GM23338 (cell line): ENCODE measurements at regions not wholly inside any gene's neighbourhood (a gene's known extent, or its start where the extent isn't known, plus 50 kb on each side); places are given as distances from the start of the nearest gene placed in this dataset.

Experiments used
- ATAC-seq: fragments of 200-7000 bp; cut with Tn5 transposase; 3 replicates; pipeline ENCODE4 v1.9.1; 2020
- DNase-seq: peaks from one replicate; pipeline ENCODE4 v3.0.0-alpha.2; 2015; ENCODE audit warnings: low spot score
- H2AFZ ChIP-seq: fragments of 200-600 bp; sonication (generic); 2 replicates; pipeline ENCODE4 v1.8.0; 2016; ENCODE audit warnings: antibody characterized with exemption, mild to moderate bottlenecking, moderate library complexity
- H3F3A ChIP-seq: fragments of 200-600 bp; sonication (generic); replicated peaks from 2 replicates; pipeline ENCODE4 v1.8.0; 2017; ENCODE audit warnings: antibody characterized with exemption, mixed run types, low read depth
- H3K27ac ChIP-seq: fragments of 200-600 bp; sonication (generic); 2 replicates; pipeline ENCODE4 v1.6.1; 2016; ENCODE audit warnings: low read depth
- H3K27me3 ChIP-seq: fragments of 200-600 bp; sonication (generic); 2 replicates; pipeline ENCODE4 v1.8.0; 2016; ENCODE audit warnings: mild to moderate bottlenecking, mixed run types, moderate library complexity; ENCODE audit not compliant: insufficient read depth
- H3K36me3 ChIP-seq: fragments of 200-600 bp; sonication (generic); 2 replicates; pipeline ENCODE4 v1.8.0; 2016; ENCODE audit warnings: mild to moderate bottlenecking; ENCODE audit not compliant: insufficient read depth
- H3K4me1 ChIP-seq: fragments of 200-600 bp; sonication (generic); 2 replicates; pipeline ENCODE4 v1.8.0; 2016; ENCODE audit warnings: mild to moderate bottlenecking, moderate library complexity; ENCODE audit not compliant: insufficient read depth
- H3K4me2 ChIP-seq: fragments of 200-600 bp; sonication (generic); 2 replicates; pipeline ENCODE4 v1.7.1; 2017; ENCODE audit warnings: mixed run types
- H3K4me3 ChIP-seq: fragments of 200-600 bp; sonication (generic); 2 replicates; pipeline ENCODE4 v1.6.1; 2016; ENCODE audit warnings: mixed run types
- H3K79me2 ChIP-seq: fragments of 200-600 bp; sonication (generic); replicated peaks from 2 replicates; pipeline ENCODE4 v1.8.0; 2017; ENCODE audit warnings: mild to moderate bottlenecking; ENCODE audit not compliant: insufficient read depth
- H3K9me2 ChIP-seq: fragments of 200-600 bp; sonication (generic); 2 replicates; pipeline ENCODE4 v1.8.0; 2017; ENCODE audit not compliant: insufficient read depth
- H4K20me1 ChIP-seq: fragments of 200-600 bp; sonication (generic); replicated peaks from 2 replicates; pipeline ENCODE4 v1.8.0; 2017; ENCODE audit warnings: mild to moderate bottlenecking; ENCODE audit not compliant: insufficient read depth
- H3K27ac Mint-ChIP-seq: 2 replicates; pipeline ENCODE4 v1.8.0; 2020; ENCODE audit warnings: inconsistent platforms, mild to moderate bottlenecking, moderate library complexity, mixed read lengths
- H3K27me3 Mint-ChIP-seq: 3 replicates; pipeline ENCODE4 v1.8.0; 2022; ENCODE audit warnings: low read depth, mild to moderate bottlenecking, moderate library complexity, mixed read lengths, inconsistent platforms; ENCODE audit not compliant: insufficient read depth, poor library complexity
- H3K36me3 Mint-ChIP-seq: 3 replicates; pipeline ENCODE4 v1.8.0; 2021; ENCODE audit warnings: low read depth, mild to moderate bottlenecking, inconsistent platforms, moderate library complexity, mixed read lengths
- H3K4me1 Mint-ChIP-seq: 3 replicates; pipeline ENCODE4 v1.8.0; 2020; ENCODE audit warnings: mild to moderate bottlenecking, inconsistent platforms, mixed read lengths
- H3K4me3 Mint-ChIP-seq: 3 replicates; pipeline ENCODE4 v1.8.0; 2021; ENCODE audit warnings: moderate library complexity, mild to moderate bottlenecking, inconsistent platforms, mixed read lengths
- H3K9me3 Mint-ChIP-seq: 3 replicates; pipeline ENCODE4 v1.8.0; 2020; ENCODE audit warnings: moderate library complexity, mild to moderate bottlenecking, inconsistent platforms, mixed read lengths
- CREB1 ChIP-seq: fragments of 250-450 bp; sonication (Bioruptor Pico); IDR thresholded peaks from 2 replicates; pipeline ENCODE4 v1.5.0; 2020; ENCODE audit warnings: low read depth, mild to moderate bottlenecking, moderate library complexity
- EZH2 ChIP-seq: fragments of 200-600 bp; sonication (generic); IDR thresholded peaks from one replicate; pipeline ENCODE4 v1.8.0; 2017; ENCODE audit warnings: antibody characterized with exemption, mild to moderate bottlenecking, low read depth; ENCODE audit not compliant: unreplicated experiment
- EZH2phosphoT487 ChIP-seq: fragments of 200-600 bp; sonication (generic); IDR thresholded peaks from one replicate; pipeline ENCODE4 v1.8.1; 2018; ENCODE audit warnings: antibody characterized with exemption; ENCODE audit not compliant: unreplicated experiment
- JUNB ChIP-seq: IDR thresholded peaks from one replicate; pipeline ENCODE4 v1.6.1; 2016; ENCODE audit warnings: antibody characterized with exemption; ENCODE audit not compliant: unreplicated experiment
- NANOG ChIP-seq: IDR thresholded peaks from 2 replicates; pipeline ENCODE4 v1.6.1; 2016; ENCODE audit warnings: antibody characterized with exemption, borderline replicate concordance
- POLR2AphosphoS5 ChIP-seq: IDR thresholded peaks from 2 replicates; pipeline ENCODE4 v1.6.1; 2016; ENCODE audit warnings: antibody characterized with exemption, low read depth
- STAT1 ChIP-seq: IDR thresholded peaks from one replicate; pipeline ENCODE4 v1.6.1; 2016; ENCODE audit warnings: antibody characterized with exemption; ENCODE audit not compliant: unreplicated experiment
- ZNF114 ChIP-seq: fragments of 250-450 bp; sonication (Bioruptor Pico); IDR thresholded peaks from 2 replicates; pipeline ENCODE4 v1.5.0; 2020; ENCODE audit warnings: mild to moderate bottlenecking, moderate library complexity
- ZNF331 ChIP-seq: fragments of 250-450 bp; sonication (Bioruptor Pico); IDR thresholded peaks from 2 replicates; pipeline ENCODE4 v1.5.0; 2020; ENCODE audit warnings: low read depth, mild to moderate bottlenecking, moderate library complexity
- TF ChIP-seq, protein P1 (sequence below): IDR thresholded peaks from one replicate; pipeline ENCODE4 v1.6.1; 2018; ENCODE audit warnings: antibody characterized with exemption; ENCODE audit not compliant: unreplicated experiment
- TF ChIP-seq, protein P2 (sequence below), 2 experiments: fragments of 200-600 bp in 1 of 2; sonication (generic) in 1 of 2; conservative IDR thresholded peaks; 2 replicates each; pipeline versions ENCODE4 v1.5.1 to v1.6.1; 2016 to 2017; ENCODE audit warnings: antibody characterized with exemption in 2 of 2, low read depth in 2 of 2, mild to moderate bottlenecking in 2 of 2, moderate library complexity in 1 of 2
- TF ChIP-seq, protein P3 (sequence below): fragments of 250-450 bp; sonication (Bioruptor Pico); IDR thresholded peaks from 2 replicates; pipeline ENCODE4 v1.5.0; 2020; ENCODE audit warnings: mild to moderate bottlenecking, moderate library complexity
- TF ChIP-seq, protein P4 (sequence below): IDR thresholded peaks from 2 replicates; pipeline ENCODE4 v1.6.1; 2016; ENCODE audit warnings: antibody characterized with exemption

DNA sequence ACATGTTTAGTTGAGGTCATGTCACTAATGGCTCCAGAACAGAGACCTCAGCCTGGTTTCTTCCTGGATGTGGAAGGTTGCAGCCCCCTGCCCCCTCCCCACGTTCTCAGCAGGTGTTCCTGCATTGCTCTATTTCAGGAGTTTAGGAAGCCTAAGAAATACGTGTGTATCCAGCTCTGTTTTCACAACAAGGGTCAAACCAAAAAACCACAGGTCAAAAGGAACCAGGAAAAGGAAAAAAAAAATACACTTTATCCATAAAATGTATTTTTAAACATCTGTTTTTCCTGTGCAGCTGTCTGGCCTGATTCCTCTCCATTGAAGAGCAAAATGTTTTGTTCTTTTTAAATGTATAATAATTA, 107.9 kb upstream of the PLEKHG1 start:
- no peaks in the 10 kb centered on the region for H3K4me1 Mint-ChIP-seq

More for the DNA sequence above, 107.9 kb upstream of the PLEKHG1 start:
- no peak overlapping the region for H2AFZ ChIP-seq
- no peak overlapping the region for H3K27ac ChIP-seq
- H3K4me1 ChIP-seq, result no peaks in the 10 kb centered on the region
- no peaks in the 10 kb centered on the region for H3K79me2 ChIP-seq
- no peak overlapping the region for H3K4me3 Mint-ChIP-seq
- no peaks in the 10 kb centered on the region for H4K20me1 ChIP-seq
- peaks cover 3% of the 10 kb centered on the region; the same call in 2 of the 3 replicates for H3K36me3 Mint-ChIP-seq
- H3K4me3 ChIP-seq, result no peak overlapping the region
- peaks cover 21% of the 10 kb centered on the region; the same call in 2 of the 3 replicates for H3K9me3 Mint-ChIP-seq
- DNase-seq (no peak), ATAC-seq (no peak)
- peaks cover 7% of the 10 kb centered on the region; the same call in 1 of the 2 replicates for H3K9me2 ChIP-seq
- no peak overlapping the region for H3K27ac Mint-ChIP-seq
- no peaks in the 10 kb centered on the region for H3K27me3 ChIP-seq
- H3F3A ChIP-seq, result no peaks in the 10 kb centered on the region
- TF ChIP-seq ZNF114 (no peak), POLR2AphosphoS5 (no peak), CREB1 (CRISPR knock-in tag) (no peak), STAT1 (no peak), EZH2 (no peak), ZNF331 (CRISPR knock-in tag) (no peak), JUNB (no peak), NANOG (no peak), EZH2phosphoT487 (no peak)
- TF ChIP-seq, protein P1, sequence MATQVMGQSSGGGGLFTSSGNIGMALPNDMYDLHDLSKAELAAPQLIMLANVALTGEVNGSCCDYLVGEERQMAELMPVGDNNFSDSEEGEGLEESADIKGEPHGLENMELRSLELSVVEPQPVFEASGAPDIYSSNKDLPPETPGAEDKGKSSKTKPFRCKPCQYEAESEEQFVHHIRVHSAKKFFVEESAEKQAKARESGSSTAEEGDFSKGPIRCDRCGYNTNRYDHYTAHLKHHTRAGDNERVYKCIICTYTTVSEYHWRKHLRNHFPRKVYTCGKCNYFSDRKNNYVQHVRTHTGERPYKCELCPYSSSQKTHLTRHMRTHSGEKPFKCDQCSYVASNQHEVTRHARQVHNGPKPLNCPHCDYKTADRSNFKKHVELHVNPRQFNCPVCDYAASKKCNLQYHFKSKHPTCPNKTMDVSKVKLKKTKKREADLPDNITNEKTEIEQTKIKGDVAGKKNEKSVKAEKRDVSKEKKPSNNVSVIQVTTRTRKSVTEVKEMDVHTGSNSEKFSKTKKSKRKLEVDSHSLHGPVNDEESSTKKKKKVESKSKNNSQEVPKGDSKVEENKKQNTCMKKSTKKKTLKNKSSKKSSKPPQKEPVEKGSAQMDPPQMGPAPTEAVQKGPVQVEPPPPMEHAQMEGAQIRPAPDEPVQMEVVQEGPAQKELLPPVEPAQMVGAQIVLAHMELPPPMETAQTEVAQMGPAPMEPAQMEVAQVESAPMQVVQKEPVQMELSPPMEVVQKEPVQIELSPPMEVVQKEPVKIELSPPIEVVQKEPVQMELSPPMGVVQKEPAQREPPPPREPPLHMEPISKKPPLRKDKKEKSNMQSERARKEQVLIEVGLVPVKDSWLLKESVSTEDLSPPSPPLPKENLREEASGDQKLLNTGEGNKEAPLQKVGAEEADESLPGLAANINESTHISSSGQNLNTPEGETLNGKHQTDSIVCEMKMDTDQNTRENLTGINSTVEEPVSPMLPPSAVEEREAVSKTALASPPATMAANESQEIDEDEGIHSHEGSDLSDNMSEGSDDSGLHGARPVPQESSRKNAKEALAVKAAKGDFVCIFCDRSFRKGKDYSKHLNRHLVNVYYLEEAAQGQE, result no peak
- TF ChIP-seq, protein P2, sequence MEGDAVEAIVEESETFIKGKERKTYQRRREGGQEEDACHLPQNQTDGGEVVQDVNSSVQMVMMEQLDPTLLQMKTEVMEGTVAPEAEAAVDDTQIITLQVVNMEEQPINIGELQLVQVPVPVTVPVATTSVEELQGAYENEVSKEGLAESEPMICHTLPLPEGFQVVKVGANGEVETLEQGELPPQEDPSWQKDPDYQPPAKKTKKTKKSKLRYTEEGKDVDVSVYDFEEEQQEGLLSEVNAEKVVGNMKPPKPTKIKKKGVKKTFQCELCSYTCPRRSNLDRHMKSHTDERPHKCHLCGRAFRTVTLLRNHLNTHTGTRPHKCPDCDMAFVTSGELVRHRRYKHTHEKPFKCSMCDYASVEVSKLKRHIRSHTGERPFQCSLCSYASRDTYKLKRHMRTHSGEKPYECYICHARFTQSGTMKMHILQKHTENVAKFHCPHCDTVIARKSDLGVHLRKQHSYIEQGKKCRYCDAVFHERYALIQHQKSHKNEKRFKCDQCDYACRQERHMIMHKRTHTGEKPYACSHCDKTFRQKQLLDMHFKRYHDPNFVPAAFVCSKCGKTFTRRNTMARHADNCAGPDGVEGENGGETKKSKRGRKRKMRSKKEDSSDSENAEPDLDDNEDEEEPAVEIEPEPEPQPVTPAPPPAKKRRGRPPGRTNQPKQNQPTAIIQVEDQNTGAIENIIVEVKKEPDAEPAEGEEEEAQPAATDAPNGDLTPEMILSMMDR (conservative IDR thresholded peaks at IDR 0.05; ENCODE audit: low read depth in 2 of 2), result no peak
- TF ChIP-seq, protein P3, sequence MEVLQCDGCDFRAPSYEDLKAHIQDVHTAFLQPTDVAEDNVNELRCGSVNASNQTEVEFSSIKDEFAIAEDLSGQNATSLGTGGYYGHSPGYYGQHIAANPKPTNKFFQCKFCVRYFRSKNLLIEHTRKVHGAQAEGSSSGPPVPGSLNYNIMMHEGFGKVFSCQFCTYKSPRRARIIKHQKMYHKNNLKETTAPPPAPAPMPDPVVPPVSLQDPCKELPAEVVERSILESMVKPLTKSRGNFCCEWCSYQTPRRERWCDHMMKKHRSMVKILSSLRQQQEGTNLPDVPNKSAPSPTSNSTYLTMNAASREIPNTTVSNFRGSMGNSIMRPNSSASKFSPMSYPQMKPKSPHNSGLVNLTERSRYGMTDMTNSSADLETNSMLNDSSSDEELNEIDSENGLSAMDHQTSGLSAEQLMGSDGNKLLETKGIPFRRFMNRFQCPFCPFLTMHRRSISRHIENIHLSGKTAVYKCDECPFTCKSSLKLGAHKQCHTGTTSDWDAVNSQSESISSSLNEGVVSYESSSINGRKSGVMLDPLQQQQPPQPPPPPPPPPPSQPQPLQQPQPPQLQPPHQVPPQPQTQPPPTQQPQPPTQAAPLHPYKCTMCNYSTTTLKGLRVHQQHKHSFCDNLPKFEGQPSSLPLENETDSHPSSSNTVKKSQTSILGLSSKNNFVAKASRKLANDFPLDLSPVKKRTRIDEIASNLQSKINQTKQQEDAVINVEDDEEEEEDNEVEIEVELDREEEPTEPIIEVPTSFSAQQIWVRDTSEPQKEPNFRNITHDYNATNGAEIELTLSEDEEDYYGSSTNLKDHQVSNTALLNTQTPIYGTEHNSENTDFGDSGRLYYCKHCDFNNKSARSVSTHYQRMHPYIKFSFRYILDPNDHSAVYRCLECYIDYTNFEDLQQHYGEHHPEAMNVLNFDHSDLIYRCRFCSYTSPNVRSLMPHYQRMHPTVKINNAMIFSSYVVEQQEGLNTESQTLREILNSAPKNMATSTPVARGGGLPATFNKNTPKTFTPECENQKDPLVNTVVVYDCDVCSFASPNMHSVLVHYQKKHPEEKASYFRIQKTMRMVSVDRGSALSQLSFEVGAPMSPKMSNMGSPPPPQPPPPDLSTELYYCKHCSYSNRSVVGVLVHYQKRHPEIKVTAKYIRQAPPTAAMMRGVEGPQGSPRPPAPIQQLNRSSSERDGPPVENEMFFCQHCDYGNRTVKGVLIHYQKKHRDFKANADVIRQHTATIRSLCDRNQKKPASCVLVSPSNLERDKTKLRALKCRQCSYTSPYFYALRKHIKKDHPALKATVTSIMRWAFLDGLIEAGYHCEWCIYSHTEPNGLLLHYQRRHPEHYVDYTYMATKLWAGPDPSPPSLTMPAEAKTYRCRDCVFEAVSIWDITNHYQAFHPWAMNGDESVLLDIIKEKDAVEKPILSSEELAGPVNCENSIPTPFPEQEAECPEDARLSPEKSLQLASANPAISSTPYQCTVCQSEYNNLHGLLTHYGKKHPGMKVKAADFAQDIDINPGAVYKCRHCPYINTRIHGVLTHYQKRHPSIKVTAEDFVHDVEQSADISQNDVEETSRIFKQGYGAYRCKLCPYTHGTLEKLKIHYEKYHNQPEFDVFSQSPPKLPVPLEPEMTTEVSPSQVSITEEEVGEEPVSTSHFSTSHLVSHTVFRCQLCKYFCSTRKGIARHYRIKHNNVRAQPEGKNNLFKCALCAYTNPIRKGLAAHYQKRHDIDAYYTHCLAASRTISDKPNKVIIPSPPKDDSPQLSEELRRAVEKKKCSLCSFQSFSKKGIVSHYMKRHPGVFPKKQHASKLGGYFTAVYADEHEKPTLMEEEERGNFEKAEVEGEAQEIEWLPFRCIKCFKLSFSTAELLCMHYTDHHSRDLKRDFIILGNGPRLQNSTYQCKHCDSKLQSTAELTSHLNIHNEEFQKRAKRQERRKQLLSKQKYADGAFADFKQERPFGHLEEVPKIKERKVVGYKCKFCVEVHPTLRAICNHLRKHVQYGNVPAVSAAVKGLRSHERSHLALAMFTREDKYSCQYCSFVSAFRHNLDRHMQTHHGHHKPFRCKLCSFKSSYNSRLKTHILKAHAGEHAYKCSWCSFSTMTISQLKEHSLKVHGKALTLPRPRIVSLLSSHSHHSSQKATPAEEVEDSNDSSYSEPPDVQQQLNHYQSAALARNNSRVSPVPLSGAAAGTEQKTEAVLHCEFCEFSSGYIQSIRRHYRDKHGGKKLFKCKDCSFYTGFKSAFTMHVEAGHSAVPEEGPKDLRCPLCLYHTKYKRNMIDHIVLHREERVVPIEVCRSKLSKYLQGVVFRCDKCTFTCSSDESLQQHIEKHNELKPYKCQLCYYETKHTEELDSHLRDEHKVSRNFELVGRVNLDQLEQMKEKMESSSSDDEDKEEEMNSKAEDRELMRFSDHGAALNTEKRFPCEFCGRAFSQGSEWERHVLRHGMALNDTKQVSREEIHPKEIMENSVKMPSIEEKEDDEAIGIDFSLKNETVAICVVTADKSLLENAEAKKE (CRISPR knock-in tag), result no peak
- TF ChIP-seq, protein P4, sequence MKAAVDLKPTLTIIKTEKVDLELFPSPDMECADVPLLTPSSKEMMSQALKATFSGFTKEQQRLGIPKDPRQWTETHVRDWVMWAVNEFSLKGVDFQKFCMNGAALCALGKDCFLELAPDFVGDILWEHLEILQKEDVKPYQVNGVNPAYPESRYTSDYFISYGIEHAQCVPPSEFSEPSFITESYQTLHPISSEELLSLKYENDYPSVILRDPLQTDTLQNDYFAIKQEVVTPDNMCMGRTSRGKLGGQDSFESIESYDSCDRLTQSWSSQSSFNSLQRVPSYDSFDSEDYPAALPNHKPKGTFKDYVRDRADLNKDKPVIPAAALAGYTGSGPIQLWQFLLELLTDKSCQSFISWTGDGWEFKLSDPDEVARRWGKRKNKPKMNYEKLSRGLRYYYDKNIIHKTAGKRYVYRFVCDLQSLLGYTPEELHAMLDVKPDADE, result no peak
- no peak overlapping the region for H3K4me2 ChIP-seq
- H3K27me3 Mint-ChIP-seq, result peaks cover 6% of the 10 kb centered on the region
- no peaks in the 10 kb centered on the region for H3K36me3 ChIP-seq
